ENCODE measurements at regions not wholly inside any gene's neighbourhood (a gene's known extent, or its start where the extent isn't known, plus 50 kb on each side); places are given as distances from the start of the nearest gene placed in this dataset.

GRCh38 chr12:127680516-127680915 lies 586.5 kb upstream of the TMEM132C start:
- DNase-seq (ENCODE audit: low spot score) = no peak

GRCh38 chr12:127681151-127681754 lies 585.7 kb upstream of the TMEM132C start:
- no peak for DNase-seq (ENCODE audit: low spot score)

- DNase-seq (ENCODE audit: low spot score) = no peak
Measured at GRCh38 chr12:127685491-127685890, 581.5 kb upstream of the TMEM132C start.

GRCh38 chr12:127685931-127686330 lies 581.0 kb upstream of the TMEM132C start:
- DNase-seq (ENCODE audit: low spot score) = no peak

GRCh38 chr12:127687181-127687580 lies 579.8 kb upstream of the TMEM132C start:
- no peak for DNase-seq (ENCODE audit: low spot score)

DNA sequence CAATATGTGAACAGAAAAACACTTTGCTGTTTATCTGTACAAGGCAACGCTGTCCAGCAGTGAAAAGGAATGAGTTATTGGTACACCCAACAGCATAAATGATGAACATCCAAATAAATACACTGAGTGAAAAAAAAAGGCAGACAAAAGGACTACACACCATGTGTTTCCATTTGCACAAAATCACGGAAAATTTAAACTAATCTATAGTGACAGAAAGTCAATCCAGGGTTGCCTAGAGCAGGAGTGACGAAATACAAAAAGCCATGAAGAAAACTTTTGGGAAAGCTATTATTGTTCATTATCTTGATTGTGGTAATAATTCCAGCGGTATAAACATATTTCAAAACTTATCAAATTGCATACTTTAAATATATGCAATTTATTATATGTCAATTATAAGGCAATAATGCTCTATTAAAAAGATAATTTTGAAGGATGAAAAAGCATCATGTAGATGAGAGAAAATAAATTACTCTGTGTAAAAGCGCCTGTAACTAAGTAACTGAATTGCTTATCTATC lies 578.0 kb upstream of the TMEM132C start:
- no peak for DNase-seq (ENCODE audit: low spot score)

DNA sequence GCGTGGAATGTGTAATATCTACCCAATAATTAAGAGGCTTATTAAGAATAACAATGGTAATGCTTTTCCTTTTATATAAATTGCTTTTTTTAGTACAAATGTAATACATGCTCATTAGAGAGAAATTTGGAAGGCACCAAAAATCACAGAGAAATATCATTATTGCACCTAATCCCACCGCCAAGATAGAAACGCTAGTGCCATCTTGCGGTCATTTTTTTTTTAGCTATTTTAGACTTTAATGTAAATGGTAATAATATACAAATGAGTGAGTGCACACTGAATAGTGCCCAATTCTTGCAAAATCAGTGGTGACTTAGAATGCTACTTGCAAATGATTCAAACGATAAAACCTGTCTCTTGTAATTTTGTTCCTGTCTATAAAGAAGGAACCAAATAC lies 576.8 kb upstream of the TMEM132C start:
- no peak for DNase-seq (ENCODE audit: low spot score)

DNA sequence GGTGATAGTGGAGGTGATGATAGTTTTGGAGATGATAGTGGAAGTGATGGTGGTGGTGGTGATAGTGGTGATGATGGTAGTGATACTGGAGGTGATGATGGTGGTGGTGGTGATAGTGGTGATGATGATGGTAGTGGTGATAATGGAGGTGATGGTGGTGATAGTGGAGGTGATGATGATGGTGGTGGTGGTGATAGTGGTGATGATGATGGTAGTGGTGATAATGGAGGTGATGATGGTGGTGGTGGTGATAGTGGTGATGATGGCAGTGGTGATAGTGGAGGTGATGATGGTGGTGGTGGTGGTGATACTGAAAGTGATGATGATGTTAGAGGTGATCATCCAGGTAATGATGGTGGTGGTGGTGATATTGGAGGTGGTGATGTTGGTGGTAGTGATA lies 570.0 kb upstream of the TMEM132C start:
- no peak for DNase-seq (ENCODE audit: low spot score)

DNA sequence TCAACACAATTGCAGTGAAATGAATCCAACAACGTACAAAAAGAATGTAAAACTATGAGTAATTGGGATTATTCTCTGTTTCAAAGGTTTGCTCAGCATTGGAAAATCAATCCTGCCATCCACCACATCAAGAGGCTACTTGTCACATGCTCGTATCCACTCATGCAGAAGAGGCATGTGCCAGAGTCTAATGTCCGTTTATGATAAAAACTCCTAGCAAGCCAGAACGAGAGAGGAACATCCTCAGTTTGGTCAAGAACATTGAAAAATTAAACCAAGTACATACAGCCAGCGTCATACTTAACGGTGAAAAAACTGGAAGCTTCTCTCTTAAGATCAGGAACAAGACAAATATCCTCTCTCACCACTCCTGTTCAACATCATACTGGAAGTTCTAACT lies 563.9 kb upstream of the TMEM132C start:
- DNase-seq (ENCODE audit: low spot score) = no peak

- no peak for DNase-seq (ENCODE audit: low spot score)
Measured at GRCh38 chr12:127711108-127711507, 555.9 kb upstream of the TMEM132C start.

- DNase-seq (ENCODE audit: low spot score) = no peak
Measured at GRCh38 chr12:127712561-127712960, 554.4 kb upstream of the TMEM132C start.

GRCh38 chr12:127716166-127716565 lies 550.8 kb upstream of the TMEM132C start:
- no peak for DNase-seq (ENCODE audit: low spot score)

- no peak for DNase-seq (ENCODE audit: low spot score)
Measured at GRCh38 chr12:127717278-127717677, 549.7 kb upstream of the TMEM132C start.

DNA sequence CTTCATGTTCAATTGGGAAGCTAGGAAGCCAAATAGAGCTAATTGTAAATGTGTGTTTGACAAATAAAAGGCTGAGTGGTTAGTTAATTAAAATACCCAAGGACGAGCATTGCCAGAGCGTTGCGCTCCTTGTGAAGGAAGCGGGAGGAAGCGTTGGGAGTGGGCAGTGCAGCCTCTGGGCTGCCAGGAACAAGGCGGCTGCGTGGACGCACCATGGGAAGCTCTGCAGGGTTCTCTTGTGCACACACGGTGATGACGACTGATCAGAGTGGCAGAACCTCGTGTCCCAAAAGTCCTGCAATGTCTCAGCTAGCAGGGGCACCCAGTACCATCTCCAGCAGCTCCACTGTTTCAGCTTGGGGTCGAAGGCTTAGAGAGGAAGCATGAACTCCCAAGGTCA lies 546.6 kb upstream of the TMEM132C start:
- no peak for DNase-seq (ENCODE audit: low spot score)

- DNase-seq (ENCODE audit: low spot score) = no peak
Measured at GRCh38 chr12:127722611-127723010, 544.4 kb upstream of the TMEM132C start.

GRCh38 chr12:127723251-127723650 lies 543.7 kb upstream of the TMEM132C start:
- no peak for DNase-seq (ENCODE audit: low spot score)

DNA sequence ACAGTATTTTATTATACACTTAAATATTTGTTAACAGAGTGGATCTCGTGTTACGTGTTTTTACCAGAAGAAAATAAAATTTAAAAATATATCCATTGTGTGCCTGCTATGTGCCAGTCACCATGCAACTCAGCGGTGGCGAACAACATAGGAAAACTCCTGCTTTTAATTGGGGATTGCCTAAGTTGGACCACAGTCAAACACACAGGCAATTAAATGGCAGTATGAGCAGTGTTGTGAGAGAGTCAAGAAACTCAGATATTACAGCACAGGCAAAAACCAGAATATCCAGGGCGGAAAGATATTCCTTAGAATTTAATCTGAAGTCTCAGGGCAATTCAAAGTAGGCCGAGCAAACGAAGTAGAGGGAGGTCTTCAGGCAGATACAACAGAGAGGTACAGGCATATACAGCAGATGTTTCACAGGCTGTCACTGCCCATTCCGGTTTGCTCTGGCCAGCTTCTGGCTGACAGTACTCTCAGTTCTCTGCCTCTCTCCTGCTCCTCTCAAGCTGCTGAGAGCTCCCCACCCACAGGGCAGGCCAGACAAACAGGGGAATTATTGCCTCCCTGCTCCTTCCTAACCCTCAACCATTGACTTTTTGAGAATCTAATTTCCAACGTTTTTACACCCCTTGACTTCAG lies 540.2 kb upstream of the TMEM132C start:
- DNase-seq (ENCODE audit: low spot score) = no peak

GRCh38 chr12:127728285-127728684 lies 538.7 kb upstream of the TMEM132C start:
- no peak for DNase-seq (ENCODE audit: low spot score)

- no peak for DNase-seq (ENCODE audit: low spot score)
Measured at GRCh38 chr12:127728729-127729128, 538.2 kb upstream of the TMEM132C start.

DNA sequence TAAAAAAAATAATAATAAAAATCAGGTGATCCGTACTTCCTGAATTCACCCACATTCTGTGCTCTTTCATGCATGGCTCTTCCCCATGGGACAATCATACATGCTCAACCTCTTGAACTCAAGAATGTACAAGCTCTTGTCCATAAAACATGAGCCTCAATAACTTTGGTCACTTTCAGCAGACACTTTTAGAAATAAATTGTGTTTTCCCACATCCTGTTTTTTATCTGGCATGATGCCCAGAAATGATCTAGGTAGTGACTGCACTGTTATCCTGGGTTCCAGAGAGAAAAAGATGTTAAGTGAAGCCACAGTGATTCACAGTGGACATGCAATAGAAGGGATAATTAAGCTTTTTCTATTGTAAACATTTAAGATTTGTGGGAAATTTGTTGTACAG lies 537.6 kb upstream of the TMEM132C start:
- peak; percentile 9 for DNase-seq (ENCODE audit: low spot score)

DNA sequence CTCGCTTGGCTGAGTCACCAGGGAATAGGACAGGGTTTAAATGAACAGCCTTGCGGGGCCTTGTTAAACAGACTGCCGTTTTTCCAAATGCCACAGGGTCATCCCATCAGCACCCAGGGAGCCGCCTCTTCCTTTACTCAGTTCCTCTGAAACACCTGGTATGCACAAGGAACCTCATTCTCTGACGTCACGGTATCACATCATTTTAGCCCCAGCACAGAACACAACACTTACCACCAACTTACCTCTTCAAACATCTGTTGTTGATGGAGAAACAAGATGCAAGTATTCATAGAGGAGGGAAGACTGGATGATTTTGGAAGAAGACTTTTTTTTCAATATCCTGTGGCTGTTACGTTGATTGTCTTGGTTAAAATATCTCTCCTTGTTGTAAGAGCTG lies 535.3 kb upstream of the TMEM132C start:
- DNase-seq (ENCODE audit: low spot score) = no peak

- DNase-seq (ENCODE audit: low spot score) = no peak
Measured at GRCh38 chr12:127742231-127742630, 524.7 kb upstream of the TMEM132C start.

DNA sequence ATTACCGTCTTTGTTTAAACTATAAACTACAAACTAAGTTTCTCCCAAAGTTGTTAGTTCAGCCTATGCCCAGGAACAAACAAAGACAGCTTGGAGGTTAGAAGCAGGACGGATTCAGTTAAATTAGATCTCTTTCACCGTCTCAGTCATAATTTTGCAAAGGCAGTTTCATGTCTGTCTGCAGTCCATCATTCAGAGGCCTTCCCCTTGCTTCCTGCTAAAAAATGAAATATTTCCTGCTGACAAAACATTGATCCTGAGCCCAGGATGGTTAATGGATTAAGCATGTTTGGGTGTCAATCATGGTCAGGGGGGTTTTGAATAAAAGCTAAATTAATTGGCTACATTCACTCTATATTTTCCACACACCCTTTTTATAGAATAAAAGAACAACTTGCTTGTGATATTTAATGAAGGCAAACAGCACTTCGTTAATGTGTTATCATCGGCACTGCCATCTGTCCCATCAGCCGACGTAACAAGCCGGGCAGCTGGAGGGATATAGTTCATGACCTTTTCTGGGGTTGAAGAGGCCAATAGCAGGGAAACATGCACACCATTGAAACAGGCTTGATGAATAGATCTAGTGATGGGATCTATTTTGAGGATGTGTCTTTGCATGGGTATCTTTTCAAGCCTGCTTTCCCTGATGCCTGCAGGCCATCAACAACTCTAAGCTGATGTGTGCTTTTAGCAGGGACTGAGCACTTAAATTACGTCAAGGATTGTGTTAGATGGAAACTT lies 521.3 kb upstream of the TMEM132C start:
- no peak for DNase-seq (ENCODE audit: low spot score)
